ENCODE measurements at regions not wholly inside any gene's neighbourhood (a gene's known extent, or its start where the extent isn't known, plus 50 kb on each side); places are given as distances from the start of the nearest gene placed in this dataset.

DNA sequence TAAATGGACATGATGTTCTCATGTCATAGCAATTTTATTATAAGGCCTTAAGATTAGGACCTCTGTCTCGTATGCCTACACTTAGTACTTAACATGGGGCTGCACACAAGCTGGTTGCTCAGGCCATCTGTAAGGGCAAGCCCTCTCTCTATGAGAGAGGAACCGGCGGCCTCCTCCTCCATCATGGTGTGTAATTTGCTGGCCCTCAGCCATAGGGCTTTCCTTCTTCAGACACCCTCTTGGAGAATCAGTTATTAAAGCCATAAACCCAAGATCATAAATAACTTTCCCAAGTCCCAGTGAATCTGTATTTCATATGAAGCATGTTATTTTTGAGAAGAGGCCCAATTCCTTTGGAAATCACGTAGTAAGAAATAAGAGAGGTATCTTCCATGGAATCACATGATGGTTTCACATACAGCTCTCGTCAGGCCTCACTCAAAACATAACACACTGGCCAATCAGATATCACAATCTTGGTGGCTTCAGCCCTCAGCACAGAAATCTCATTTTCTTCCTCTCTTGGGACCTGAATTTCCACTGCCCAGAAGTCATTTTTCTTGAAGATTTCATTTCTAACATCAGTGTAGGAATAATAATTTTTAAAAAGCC lies 92.6 kb downstream of the RDH14 start:
- intact Hi-C loops (cut with DNase I; ENCODE audit: low total_unique reads) = no loop called here
- no peaks in the 10 kb centered on the region for H3K36me3 ChIP-seq
- H3K27me3 ChIP-seq = no peaks in the 10 kb centered on the region
- no peaks in the 10 kb centered on the region for H3K9me3 ChIP-seq
- H3K4me3 ChIP-seq = no peak overlapping the region
- TF ChIP-seq, protein P1, sequence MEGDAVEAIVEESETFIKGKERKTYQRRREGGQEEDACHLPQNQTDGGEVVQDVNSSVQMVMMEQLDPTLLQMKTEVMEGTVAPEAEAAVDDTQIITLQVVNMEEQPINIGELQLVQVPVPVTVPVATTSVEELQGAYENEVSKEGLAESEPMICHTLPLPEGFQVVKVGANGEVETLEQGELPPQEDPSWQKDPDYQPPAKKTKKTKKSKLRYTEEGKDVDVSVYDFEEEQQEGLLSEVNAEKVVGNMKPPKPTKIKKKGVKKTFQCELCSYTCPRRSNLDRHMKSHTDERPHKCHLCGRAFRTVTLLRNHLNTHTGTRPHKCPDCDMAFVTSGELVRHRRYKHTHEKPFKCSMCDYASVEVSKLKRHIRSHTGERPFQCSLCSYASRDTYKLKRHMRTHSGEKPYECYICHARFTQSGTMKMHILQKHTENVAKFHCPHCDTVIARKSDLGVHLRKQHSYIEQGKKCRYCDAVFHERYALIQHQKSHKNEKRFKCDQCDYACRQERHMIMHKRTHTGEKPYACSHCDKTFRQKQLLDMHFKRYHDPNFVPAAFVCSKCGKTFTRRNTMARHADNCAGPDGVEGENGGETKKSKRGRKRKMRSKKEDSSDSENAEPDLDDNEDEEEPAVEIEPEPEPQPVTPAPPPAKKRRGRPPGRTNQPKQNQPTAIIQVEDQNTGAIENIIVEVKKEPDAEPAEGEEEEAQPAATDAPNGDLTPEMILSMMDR (IDR thresholded peaks at IDR 0.05) = no peak
- DNase-seq = peak in 1 of 2 donors; percentile 72
- peak overlapping the region; percentile 66 to 72 for H3K27ac ChIP-seq
- peaks cover 0 to 21% (median 7%) of the 10 kb centered on the region in 4 donors for H3K4me1 ChIP-seq

DNA sequence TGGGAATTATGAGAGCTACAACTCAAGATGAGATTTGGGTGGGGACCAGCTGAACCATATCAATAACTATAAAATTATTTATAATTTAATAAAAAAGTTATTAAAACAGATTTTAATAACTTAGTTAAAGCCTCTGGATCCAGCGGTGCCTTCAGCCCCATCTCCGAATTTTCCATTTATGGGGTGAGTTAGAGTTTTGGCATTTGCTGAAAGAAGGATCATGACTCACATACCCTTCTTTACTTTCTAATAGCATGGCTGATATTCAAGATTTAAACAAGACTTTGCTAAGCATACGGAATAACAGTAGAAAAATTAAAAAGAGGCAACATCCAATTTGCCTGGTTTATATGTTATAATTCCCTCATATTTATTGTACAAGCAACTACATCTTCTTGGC lies 94.5 kb downstream of the RDH14 start:
- DNase-seq = no peak
- intact Hi-C loops (cut with DNase I; ENCODE audit: low total_unique reads) = no loop called here
- Histone ChIP-seq H3K27me3 (no peaks in the 10 kb centered on the region), H3K27ac (no peak overlapping the region), H3K9me3 (no peaks in the 10 kb centered on the region), H3K4me1 (peaks cover 0 to 19% (median 5%) of the 10 kb centered on the region in 4 donors), H3K4me3 (no peak overlapping the region), H3K36me3 (no peaks in the 10 kb centered on the region)
- TF ChIP-seq, protein P1 (IDR thresholded peaks at IDR 0.05) = no peak

DNA sequence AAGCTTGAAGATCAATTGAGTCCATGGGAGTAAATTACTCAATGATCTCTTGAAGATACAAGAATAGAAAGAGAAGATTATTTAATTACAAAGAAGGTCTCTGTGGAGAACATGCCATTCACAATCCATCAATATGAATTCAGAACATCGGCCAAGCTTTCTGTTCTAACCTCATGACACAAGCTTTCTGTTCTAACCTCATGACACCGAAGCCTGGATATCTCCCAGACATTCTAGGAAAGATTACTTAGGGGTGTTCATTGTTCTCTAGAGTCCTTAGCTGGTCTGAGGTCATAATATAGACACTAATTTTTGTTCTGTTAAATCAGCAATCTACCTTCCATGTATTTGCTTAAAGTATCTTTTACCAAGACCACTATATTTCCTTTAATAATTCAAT lies 95.5 kb downstream of the RDH14 start:
- Histone ChIP-seq H3K27ac (no peak overlapping the region), H3K36me3 (no peaks in the 10 kb centered on the region), H3K9me3 (no peaks in the 10 kb centered on the region), H3K4me3 (no peak overlapping the region), H3K4me1 (peaks cover 0 to 19% (median 5%) of the 10 kb centered on the region in 4 donors), H3K27me3 (no peaks in the 10 kb centered on the region)
- intact Hi-C loops (cut with DNase I; ENCODE audit: low total_unique reads) = no loop called here
- DNase-seq = no peak
- TF ChIP-seq, protein P1 (IDR thresholded peaks at IDR 0.05) = no peak

DNA sequence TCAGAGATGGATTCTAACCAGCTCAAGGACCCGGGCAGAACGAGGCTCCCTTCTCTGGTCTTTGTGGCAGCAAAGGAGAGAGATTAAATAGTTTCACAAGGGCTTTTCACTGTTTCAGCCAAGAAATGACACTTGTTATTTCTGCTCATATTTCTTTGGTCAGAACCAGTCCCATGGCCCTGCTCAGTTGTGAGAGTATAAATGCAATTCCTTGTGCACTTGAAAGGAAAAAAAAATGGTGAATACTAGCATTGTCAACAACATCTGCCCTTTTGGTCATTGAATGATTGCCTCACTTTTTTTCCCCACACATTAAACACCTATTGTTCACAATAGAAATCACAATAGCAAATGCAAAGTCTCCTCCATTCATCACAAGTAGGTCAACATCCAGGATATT lies 104.4 kb downstream of the RDH14 start:
- no peaks in the 10 kb centered on the region for H3K36me3 ChIP-seq
- TF ChIP-seq, protein P1 (IDR thresholded peaks at IDR 0.05) = no peak
- peak in 1 of 2 donors; percentile 42 for DNase-seq
- H3K9me3 ChIP-seq = no peaks in the 10 kb centered on the region
- peaks cover 0 to 53% (median 35%) of the 10 kb centered on the region in 4 donors for H3K4me1 ChIP-seq
- H3K4me3 ChIP-seq = peak overlapping the region in 1 of 2 donors; percentile 29
- H3K27ac ChIP-seq = peak overlapping the region; percentile 82 to 89
- no peaks in the 10 kb centered on the region for H3K27me3 ChIP-seq
- intact Hi-C loops (cut with DNase I; ENCODE audit: low total_unique reads) = no loop called here

DNA sequence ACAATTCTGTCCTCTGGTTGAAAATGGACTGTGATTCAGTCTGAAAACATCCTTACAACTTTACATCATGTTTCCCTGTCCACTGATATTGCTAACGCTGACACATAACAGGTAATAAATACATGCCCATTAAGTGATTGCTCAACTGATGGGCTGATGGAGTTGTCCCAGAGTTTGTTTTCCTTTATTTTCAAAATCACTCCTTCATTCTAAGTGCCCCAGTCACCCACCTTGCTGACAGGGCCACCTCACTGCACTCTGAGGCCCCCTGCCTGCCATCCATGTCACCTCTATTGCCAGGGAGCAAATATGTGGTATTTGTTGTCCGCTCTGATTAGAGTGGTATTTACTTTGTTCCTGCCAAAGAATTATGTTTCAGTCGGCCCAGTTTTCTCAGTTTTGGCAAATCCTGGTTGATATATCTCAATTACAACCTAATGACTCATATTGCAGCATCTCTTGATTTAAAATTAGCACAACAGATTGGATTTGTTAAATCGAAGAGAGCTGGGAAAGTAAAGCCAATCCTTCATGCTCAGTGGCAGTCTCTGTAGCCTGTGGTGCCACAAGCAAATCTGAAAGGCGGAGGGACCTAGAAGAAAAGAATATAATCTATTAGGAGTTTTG lies 105.1 kb downstream of the RDH14 start:
- DNase-seq = no peak
- no peaks in the 10 kb centered on the region for H3K36me3 ChIP-seq

More for the DNA sequence above, 105.1 kb downstream of the RDH14 start:
- intact Hi-C loops (cut with DNase I; ENCODE audit: low total_unique reads) = no loop called here
- Histone ChIP-seq H3K27me3 (no peaks in the 10 kb centered on the region), H3K27ac (peak overlapping the region; percentile 82 to 89), H3K9me3 (no peaks in the 10 kb centered on the region), H3K4me3 (peak overlapping the region in 1 of 2 donors; percentile 29), H3K4me1 (peaks cover 0 to 59% (median 35%) of the 10 kb centered on the region in 4 donors)
- TF ChIP-seq, protein P1 (IDR thresholded peaks at IDR 0.05) = peak; percentile 27 to 33
